CD8-positive, alpha-beta memory T cell (primary cell): ENCODE measurements at regions not wholly inside any gene's neighbourhood (a gene's known extent, or its start where the extent isn't known, plus 50 kb on each side); places are given as distances from the start of the nearest gene placed in this dataset.
A peak's percentile ranks its signal among the peaks of the same experiment; 100 is the strongest.
"Not testable (repeated sequence)": the region's sequence is repeated elsewhere in the genome, so short reads cannot be mapped to it uniquely, and the experiment has no call there.

Source experiments
- CTCF ChIA-PET: fragments of 350-600 bp; sonication (Branson Sonifier 250); formaldehyde crosslinking; loops from one replicate; lab custom pipeline; 2021; ENCODE audit warnings: antibody characterized with exemption; lab: Charles Lee
- POLR2A ChIA-PET: fragments of 350-600 bp; sonication (Branson Sonifier 250); formaldehyde crosslinking; loops from one replicate; lab custom pipeline; 2021; ENCODE audit warnings: antibody characterized with exemption; lab: Charles Lee
- DNase-seq, 5 donors: peaks; one replicate each; pipeline versions ENCODE4 v3.0.0 to v3.0.0-alpha.2; 2020 to 2022; ENCODE audit warnings: mixed read lengths in 1 of 5
- H3K27ac ChIP-seq: one replicate; pipeline ENCODE4 v1.7.0; 2013; ENCODE audit warnings: low read depth, mild to moderate bottlenecking, low read length, moderate library complexity
- H3K27me3 ChIP-seq: 2 replicates; pipeline ENCODE4 v1.7.0; 2013; ENCODE audit warnings: low read length, mild to moderate bottlenecking; ENCODE audit not compliant: insufficient read depth, poor library complexity, severe bottlenecking
- H3K36me3 ChIP-seq: 2 replicates; pipeline ENCODE4 v1.7.0; 2013; ENCODE audit warnings: mild to moderate bottlenecking, low read length, moderate library complexity; ENCODE audit not compliant: insufficient read depth
- H3K4me1 ChIP-seq: 2 replicates; pipeline ENCODE4 v1.7.0; 2013; ENCODE audit warnings: mild to moderate bottlenecking, low read length, moderate library complexity; ENCODE audit not compliant: insufficient read depth
- H3K4me3 ChIP-seq: 2 replicates; pipeline ENCODE4 v1.7.0; 2013; ENCODE audit warnings: mild to moderate bottlenecking, low read length
- H3K9me3 ChIP-seq: 2 replicates; pipeline ENCODE4 v1.7.0; 2013; ENCODE audit warnings: mild to moderate bottlenecking, low read length
- H3K27ac Mint-ChIP-seq, 8 donors: one replicate each; pipeline ENCODE4 v1.8.0; 2020 to 2021; ENCODE audit warnings: mixed read lengths in 8 of 8, mild to moderate bottlenecking in 6 of 8, inconsistent platforms in 3 of 8, moderate library complexity in 3 of 8
- H3K27me3 Mint-ChIP-seq, 2 donors: one replicate each; pipeline ENCODE4 v1.8.0; 2020 to 2021; ENCODE audit warnings: mixed read lengths in 2 of 2, mild to moderate bottlenecking in 1 of 2, moderate library complexity in 1 of 2
- H3K36me3 Mint-ChIP-seq, 3 donors: one replicate each; pipeline ENCODE4 v1.8.0; 2020 to 2021; ENCODE audit warnings: mixed read lengths in 3 of 3, inconsistent platforms in 1 of 3, mild to moderate bottlenecking in 1 of 3
- H3K4me1 Mint-ChIP-seq, 3 donors: one replicate each; pipeline ENCODE4 v1.8.0; 2020 to 2021; ENCODE audit warnings: mixed read lengths in 3 of 3, inconsistent platforms in 1 of 3, mild to moderate bottlenecking in 1 of 3
- H3K4me3 Mint-ChIP-seq, 7 donors: one replicate each; pipeline ENCODE4 v1.8.0; 2020 to 2021; ENCODE audit warnings: mixed read lengths in 7 of 7, mild to moderate bottlenecking in 6 of 7, moderate library complexity in 4 of 7, inconsistent platforms in 2 of 7
- H3K9me3 Mint-ChIP-seq, 5 donors: one replicate each; pipeline ENCODE4 v1.8.0; 2020 to 2022; ENCODE audit warnings: mixed read lengths in 5 of 5, mild to moderate bottlenecking in 3 of 5, moderate library complexity in 2 of 5, inconsistent platforms in 1 of 5

DNA sequence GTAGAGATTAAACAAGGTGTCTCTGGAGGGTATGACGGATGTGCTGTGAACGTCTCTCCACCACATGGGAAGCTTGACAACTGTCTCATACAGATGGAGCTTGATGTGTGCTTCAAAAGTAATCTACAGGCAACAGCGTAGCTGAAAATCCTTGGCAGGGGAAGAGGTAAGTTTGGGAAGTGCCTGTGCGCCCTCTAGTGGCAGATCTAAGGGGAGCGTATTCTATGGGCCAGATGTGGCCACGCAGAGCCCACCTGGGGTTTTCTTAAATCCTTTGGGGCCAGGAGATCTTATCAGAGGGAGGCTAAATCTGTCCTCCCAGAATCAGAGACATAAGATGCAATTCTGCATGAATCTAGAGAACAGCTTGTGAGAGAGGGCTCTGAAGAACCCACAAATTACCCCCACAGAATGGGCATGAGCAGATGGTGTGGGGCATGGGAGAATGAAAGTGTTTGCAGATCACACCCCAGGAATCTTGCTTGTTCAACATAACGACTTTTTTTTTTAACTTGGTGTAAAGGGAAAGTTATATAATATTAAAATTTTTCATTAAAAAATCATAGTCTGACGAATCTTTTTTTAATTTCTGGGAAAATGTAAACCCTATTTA, 91.2 kb upstream of the MPP7 start:
- POLR2A ChIA-PET: no interaction called here

GRCh38 chr10:28396331-28396730, 93.5 kb upstream of the MPP7 start:
- peaks cover 4 to 6% (median 5%) of the 10 kb centered on the region in 3 donors for H3K4me1 Mint-ChIP-seq
- CTCF ChIA-PET: interaction anchor here (1.1 kb wide), 1 partner anchor 36 kb away, joined by 3 read pairs; no protein-coding TSS in a partner anchor
- DNase-seq: no peak
- H3K27me3 Mint-ChIP-seq: peaks cover 7 to 8% of the 10 kb centered on the region in 2 donors
- Histone ChIP-seq H3K27ac (no peak overlapping the region), H3K9me3 (no peaks in the 10 kb centered on the region), H3K4me3 (no peak overlapping the region), H3K27me3 (no peaks in the 10 kb centered on the region), H3K36me3 (no peaks in the 10 kb centered on the region), H3K4me1 (no peaks in the 10 kb centered on the region)
- H3K9me3 Mint-ChIP-seq: no peaks in the 10 kb centered on the region
- POLR2A ChIA-PET: no interaction called here
- no peak overlapping the region for H3K4me3 Mint-ChIP-seq
- no peak overlapping the region for H3K27ac Mint-ChIP-seq
- peaks cover 0 to 3% (median 0%) of the 10 kb centered on the region in 3 donors for H3K36me3 Mint-ChIP-seq

More for the DNA sequence above, 91.2 kb upstream of the MPP7 start:
- H3K27ac Mint-ChIP-seq: no peak overlapping the region
- H3K27me3 ChIP-seq: no peaks in the 10 kb centered on the region
- H3K4me1 ChIP-seq: no peaks in the 10 kb centered on the region
- H3K27ac ChIP-seq: no peak overlapping the region
- peaks cover 0 to 2% (median 0%) of the 10 kb centered on the region in 5 donors for H3K9me3 Mint-ChIP-seq
- peak; percentile 42 to 69 (median 48) for DNase-seq
- no peaks in the 10 kb centered on the region for H3K9me3 ChIP-seq
- no peak overlapping the region for H3K4me3 ChIP-seq
- H3K4me1 Mint-ChIP-seq: peaks cover 4 to 6% (median 5%) of the 10 kb centered on the region in 3 donors
- CTCF ChIA-PET: interaction anchor here (0.7 to 2.5 kb wide), 28 partner anchors 8 to 946 kb away, joined by 3 to 43 read pairs (median 4); partner anchors contain the start of gene MPP7
- peak overlapping the region in 1 of 7 donors; percentile 11 for H3K4me3 Mint-ChIP-seq
- peaks cover 0 to 3% (median 0%) of the 10 kb centered on the region in 3 donors for H3K36me3 Mint-ChIP-seq
- H3K36me3 ChIP-seq: no peaks in the 10 kb centered on the region
- H3K27me3 Mint-ChIP-seq: peaks cover 6 to 7% of the 10 kb centered on the region in 2 donors

GRCh38 chr10:28397229-28397628, 94.4 kb upstream of the MPP7 start:
- H3K4me1 Mint-ChIP-seq: peaks cover 4 to 6% (median 5%) of the 10 kb centered on the region in 3 donors
- Histone ChIP-seq H3K27me3 (no peaks in the 10 kb centered on the region), H3K4me3 (no peak overlapping the region), H3K4me1 (no peaks in the 10 kb centered on the region), H3K9me3 (no peaks in the 10 kb centered on the region), H3K36me3 (no peaks in the 10 kb centered on the region), H3K27ac (no peak overlapping the region)
- ChIA-PET CTCF (interaction anchor here (1.1 kb wide), 1 partner anchor 35 kb away, joined by 3 read pairs; no protein-coding TSS in a partner anchor), POLR2A (no interaction called here)
- DNase-seq: no peak
- H3K27me3 Mint-ChIP-seq: peaks cover 6 to 10% of the 10 kb centered on the region in 2 donors
- peaks cover 0 to 3% (median 0%) of the 10 kb centered on the region in 3 donors for H3K36me3 Mint-ChIP-seq
- no peak overlapping the region for H3K4me3 Mint-ChIP-seq
- H3K27ac Mint-ChIP-seq: no peak overlapping the region
- no peaks in the 10 kb centered on the region for H3K9me3 Mint-ChIP-seq

DNA sequence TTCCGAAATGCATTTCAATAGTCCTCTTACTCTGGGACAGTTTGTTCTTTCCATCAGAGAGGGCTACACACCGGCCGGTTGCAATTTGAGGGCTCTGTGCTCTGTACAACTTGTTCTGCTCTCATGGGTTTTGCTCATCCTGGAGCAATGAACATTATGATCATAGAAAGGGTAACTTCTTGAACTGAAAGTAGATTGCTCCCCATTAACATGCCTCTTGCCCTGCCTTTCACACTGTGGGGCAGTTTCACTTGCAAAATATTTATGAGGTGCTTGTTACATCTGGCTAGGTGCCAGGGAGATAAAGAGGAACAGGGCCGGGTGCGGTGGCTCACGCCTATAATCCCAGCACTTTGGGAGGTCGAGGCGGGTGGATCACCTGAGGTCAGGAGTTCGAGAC, 97.3 kb upstream of the MPP7 start:
- no peaks in the 10 kb centered on the region for H3K27me3 ChIP-seq
- ChIA-PET CTCF (interaction anchor here (1.1 kb wide), 1 partner anchor 658 kb away, joined by 3 read pairs; no protein-coding TSS in a partner anchor), POLR2A (no interaction called here)
- no peak for DNase-seq
- no peaks in the 10 kb centered on the region for H3K9me3 ChIP-seq
- peaks cover 0 to 3% (median 0%) of the 10 kb centered on the region in 3 donors for H3K36me3 Mint-ChIP-seq
- H3K27ac Mint-ChIP-seq: no peak overlapping the region
- no peak overlapping the region for H3K4me3 ChIP-seq
- no peaks in the 10 kb centered on the region for H3K36me3 ChIP-seq
- H3K4me1 Mint-ChIP-seq: no peaks in the 10 kb centered on the region
- H3K27ac ChIP-seq: no peak overlapping the region
- H3K27me3 Mint-ChIP-seq: peaks cover 5 to 15% of the 10 kb centered on the region in 2 donors
- no peaks in the 10 kb centered on the region for H3K9me3 Mint-ChIP-seq
- H3K4me3 Mint-ChIP-seq: no peak overlapping the region
- H3K4me1 ChIP-seq: no peaks in the 10 kb centered on the region

DNA sequence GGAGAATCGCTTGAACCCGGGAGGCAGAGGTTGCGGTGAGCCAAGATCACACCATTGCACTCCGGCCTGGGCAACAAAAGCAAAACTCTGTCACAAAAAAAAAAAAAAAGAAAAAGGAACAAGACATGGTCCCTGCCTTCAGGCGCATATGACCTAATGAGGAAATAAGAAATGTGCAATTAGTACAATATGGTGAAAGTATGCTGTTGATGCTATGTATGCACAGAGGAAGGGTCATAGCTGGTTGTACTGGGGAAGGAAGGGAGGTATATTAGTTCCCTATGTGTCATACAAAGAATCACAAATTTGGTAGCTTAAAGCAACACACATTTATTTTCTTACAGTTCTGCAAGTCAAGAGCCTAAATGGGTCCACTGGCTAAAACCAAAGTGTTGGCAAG, 97.8 kb upstream of the MPP7 start:
- Histone ChIP-seq H3K4me3 (no peak overlapping the region), H3K9me3 (no peaks in the 10 kb centered on the region), H3K36me3 (no peaks in the 10 kb centered on the region), H3K27me3 (no peaks in the 10 kb centered on the region), H3K27ac (no peak overlapping the region), H3K4me1 (no peaks in the 10 kb centered on the region)
- peak overlapping the region in 1 of 8 donors; percentile 78 for H3K27ac Mint-ChIP-seq
- H3K4me3 Mint-ChIP-seq: no peak overlapping the region
- peaks cover 0 to 3% (median 0%) of the 10 kb centered on the region in 3 donors for H3K36me3 Mint-ChIP-seq
- H3K27me3 Mint-ChIP-seq: peaks cover 5 to 15% of the 10 kb centered on the region in 2 donors
- POLR2A ChIA-PET: no interaction called here
- no peak for DNase-seq
- CTCF ChIA-PET: interaction anchor here (1.1 kb wide), 1 partner anchor 659 kb away, joined by 3 read pairs; no protein-coding TSS in a partner anchor
- no peaks in the 10 kb centered on the region for H3K4me1 Mint-ChIP-seq
- H3K9me3 Mint-ChIP-seq: no peaks in the 10 kb centered on the region

- DNase-seq, H3K4me3 Mint-ChIP-seq, H3K27me3 ChIP-seq, H3K9me3 Mint-ChIP-seq, POLR2A ChIA-PET, H3K27ac Mint-ChIP-seq, H3K27me3 Mint-ChIP-seq, H3K4me1 Mint-ChIP-seq, H3K36me3 Mint-ChIP-seq, H3K9me3 ChIP-seq, H3K4me1 ChIP-seq, H3K4me3 ChIP-seq, H3K27ac ChIP-seq, H3K36me3 ChIP-seq: not testable (repeated sequence)
- CTCF ChIA-PET: interaction anchor here (1.2 kb wide), 1 partner anchor 9 kb away, joined by 3 read pairs; no protein-coding TSS in a partner anchor
Measured at GRCh38 chr10:28402611-28403073, 99.8 kb upstream of the MPP7 start.

- no peak overlapping the region for H3K27ac Mint-ChIP-seq
- no peaks in the 10 kb centered on the region for H3K36me3 Mint-ChIP-seq
- no peaks in the 10 kb centered on the region for H3K9me3 Mint-ChIP-seq
- no peak for DNase-seq
- H3K4me1 ChIP-seq: no peaks in the 10 kb centered on the region
- H3K36me3 ChIP-seq: no peaks in the 10 kb centered on the region
- H3K27ac ChIP-seq: no peak overlapping the region
- H3K27me3 Mint-ChIP-seq: peaks cover 1 to 9% of the 10 kb centered on the region in 2 donors
- no peaks in the 10 kb centered on the region for H3K9me3 ChIP-seq
- H3K4me3 ChIP-seq: no peak overlapping the region
- no peaks in the 10 kb centered on the region for H3K27me3 ChIP-seq
- POLR2A ChIA-PET: no interaction called here
- no peaks in the 10 kb centered on the region for H3K4me1 Mint-ChIP-seq
- no peak overlapping the region for H3K4me3 Mint-ChIP-seq
- CTCF ChIA-PET: no interaction called here
Measured at GRCh38 chr10:28403090-28403489, 100.2 kb upstream of the MPP7 start.

- H3K27me3 ChIP-seq: no peaks in the 10 kb centered on the region
- Mint-ChIP-seq H3K27ac (no peak overlapping the region), H3K4me1 (no peaks in the 10 kb centered on the region), H3K36me3 (peaks cover 0 to 5% (median 4%) of the 10 kb centered on the region in 3 donors), H3K9me3 (peaks cover 0 to 4% (median under 1%) of the 10 kb centered on the region in 5 donors), H3K4me3 (no peak overlapping the region), H3K27me3 (peaks cover 8 to 30% of the 10 kb centered on the region in 2 donors)
- H3K36me3 ChIP-seq: no peaks in the 10 kb centered on the region
- ChIA-PET CTCF (no interaction called here), POLR2A (no interaction called here)
- no peak overlapping the region for H3K4me3 ChIP-seq
- no peaks in the 10 kb centered on the region for H3K9me3 ChIP-seq
- no peak for DNase-seq
- H3K27ac ChIP-seq: no peak overlapping the region
- no peaks in the 10 kb centered on the region for H3K4me1 ChIP-seq
Measured at GRCh38 chr10:28408237-28408777, 105.4 kb upstream of the MPP7 start.
